Tibial nerve (tissue), 4 donors: ENCODE measurements at regions not wholly inside any gene's neighbourhood (a gene's known extent, or its start where the extent isn't known, plus 50 kb on each side); places are given as distances from the start of the nearest gene placed in this dataset.

Source experiments
- DNase-seq, 2 donors: peaks; one replicate each; pipeline ENCODE4 v3.0.0-alpha.2; 2019; ENCODE audit warnings: low spot score in 2 of 2
- H3K27ac ChIP-seq, 4 donors: fragments of 200-600 bp; sonication (generic) in 3 of 4; one replicate each; pipeline ENCODE4 v1.5.1; 2017 to 2019; ENCODE audit warnings: mild to moderate bottlenecking in 1 of 4
- H3K27me3 ChIP-seq, 2 donors: fragments of 200-600 bp; sonication (generic) in 1 of 2; one replicate each; pipeline versions ENCODE4 v1.5.1 to v1.6.0; 2017 to 2019
- H3K36me3 ChIP-seq, 3 donors: fragments of 200-600 bp; sonication (generic); one replicate each; pipeline ENCODE4 v1.5.1; 2018 to 2019
- H3K4me1 ChIP-seq, 4 donors: fragments of 200-600 bp; sonication (generic) in 3 of 4; one replicate each; pipeline ENCODE4 v1.5.1; 2017 to 2019
- H3K4me3 ChIP-seq, 4 donors: fragments of 200-600 bp; sonication (generic) in 3 of 4; one replicate each; pipeline ENCODE4 v1.5.1; 2017 to 2019; ENCODE audit warnings: mild to moderate bottlenecking in 1 of 4, moderate library complexity in 1 of 4
- H3K9me3 ChIP-seq, 4 donors: fragments of 200-600 bp; sonication (generic) in 3 of 4; one replicate each; pipeline ENCODE4 v1.5.1; 2017 to 2019
- CTCF ChIP-seq, 5 experiments: fragments of 200-600 bp in 3 of 5; fragments of 450-650 bp in 2 of 5; sonication (generic) in 3 of 5; IDR thresholded peaks; one replicate each; pipeline ENCODE4 v1.5.1; 2016 to 2019; ENCODE audit warnings: antibody characterized with exemption in 5 of 5, mild to moderate bottlenecking in 3 of 5, moderate library complexity in 2 of 5
- EP300 ChIP-seq, 2 donors: sonication (generic); formaldehyde crosslinking; IDR thresholded peaks; one replicate each; pipeline ENCODE4 v1.6.1; 2017; ENCODE audit warnings: antibody characterized with exemption in 2 of 2, mild to moderate bottlenecking in 1 of 2
- POLR2A ChIP-seq, 2 donors: fragments of 450-650 bp; IDR thresholded peaks; one replicate each; pipeline ENCODE4 v1.6.1; 2017; ENCODE audit warnings: antibody characterized with exemption in 2 of 2, mild to moderate bottlenecking in 2 of 2, moderate library complexity in 2 of 2
- WGBS, 2 donors: methylation state at CpG; one replicate each; pipeline ENCODE4 v1.1.5; 2018; 5-methylcytosine and 5-hydroxymethylcytosine counted together

- Histone ChIP-seq H3K27ac (no peak overlapping the region), H3K36me3 (no peaks in the 10 kb centered on the region), H3K9me3 (no peaks in the 10 kb centered on the region), H3K4me1 (no peaks in the 10 kb centered on the region), H3K4me3 (no peak overlapping the region), H3K27me3 (no peaks in the 10 kb centered on the region)
- WGBS, 2 donors, result 68 to 71% methylated on average over 7 of the region's 7 CpGs
- DNase-seq, result no peak
- TF ChIP-seq POLR2A (IDR thresholded peaks at IDR 0.05) (no peak), CTCF (IDR thresholded peaks at IDR 0.05) (no peak), EP300 (IDR thresholded peaks at IDR 0.05) (no peak)
Observed at GRCh38 chr9:90446200-90446948, 196.2 kb downstream of the DIRAS2 start.

GRCh38 chr9:90447773-90448172 lies 194.9 kb downstream of the DIRAS2 start:
- no peaks in the 10 kb centered on the region for H3K4me1 ChIP-seq
- no peaks in the 10 kb centered on the region for H3K9me3 ChIP-seq
- no peaks in the 10 kb centered on the region for H3K27me3 ChIP-seq
- DNase-seq, result no peak
- H3K4me3 ChIP-seq, result no peak overlapping the region
- H3K27ac ChIP-seq, result no peak overlapping the region
- H3K36me3 ChIP-seq, result no peaks in the 10 kb centered on the region
- TF ChIP-seq EP300 (IDR thresholded peaks at IDR 0.05) (no peak), CTCF (IDR thresholded peaks at IDR 0.05) (no peak), POLR2A (IDR thresholded peaks at IDR 0.05) (no peak)
- 70 to 91% methylated on average over 4 of the region's 4 CpGs for WGBS, 2 donors

- no peak for TF ChIP-seq POLR2A (IDR thresholded peaks at IDR 0.05)
- no peak for TF ChIP-seq EP300 (IDR thresholded peaks at IDR 0.05)
- no peak for TF ChIP-seq CTCF (IDR thresholded peaks at IDR 0.05)
- Histone ChIP-seq H3K27me3 (no peaks in the 10 kb centered on the region), H3K27ac (no peak overlapping the region), H3K4me3 (no peak overlapping the region), H3K4me1 (no peaks in the 10 kb centered on the region), H3K36me3 (no peaks in the 10 kb centered on the region), H3K9me3 (peaks cover 0 to 6% (median 0%) of the 10 kb centered on the region in 4 donors)
- WGBS, 2 donors, result 80 to 84% methylated on average over 4 of the region's 4 CpGs
- no peak for DNase-seq
Observed at GRCh38 chr9:90449213-90449925, 193.3 kb downstream of the DIRAS2 start.

DNA sequence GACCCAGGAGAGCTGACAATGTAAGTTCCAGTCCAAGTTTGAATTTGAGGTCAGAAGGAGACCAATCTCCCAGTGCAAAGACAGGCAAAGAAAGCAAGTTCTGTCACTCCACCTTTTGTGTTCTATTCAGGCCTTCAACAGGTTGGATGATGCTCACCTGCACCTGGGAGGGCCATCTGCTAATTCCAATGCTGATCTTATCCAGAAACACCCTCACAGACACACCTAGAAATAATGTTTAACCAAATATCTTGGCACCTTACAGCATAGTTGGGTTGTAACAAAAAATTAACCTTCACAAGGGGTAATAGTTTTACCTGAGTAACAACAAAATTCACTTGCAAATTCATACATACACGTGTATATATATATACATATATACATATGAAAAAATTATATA lies 190.8 kb downstream of the DIRAS2 start:
- WGBS, 2 donors, result 0 to 41% methylated on average over 1 of the region's 1 CpG
- peaks cover 0 to 6% (median 0%) of the 10 kb centered on the region in 4 donors for H3K9me3 ChIP-seq
- TF ChIP-seq POLR2A (IDR thresholded peaks at IDR 0.05) (no peak), EP300 (IDR thresholded peaks at IDR 0.05) (no peak), CTCF (IDR thresholded peaks at IDR 0.05) (no peak)
- H3K27ac ChIP-seq, result no peak overlapping the region
- no peaks in the 10 kb centered on the region for H3K27me3 ChIP-seq
- H3K4me1 ChIP-seq, result no peaks in the 10 kb centered on the region
- H3K4me3 ChIP-seq, result no peak overlapping the region
- no peaks in the 10 kb centered on the region for H3K36me3 ChIP-seq
- no peak for DNase-seq

DNA sequence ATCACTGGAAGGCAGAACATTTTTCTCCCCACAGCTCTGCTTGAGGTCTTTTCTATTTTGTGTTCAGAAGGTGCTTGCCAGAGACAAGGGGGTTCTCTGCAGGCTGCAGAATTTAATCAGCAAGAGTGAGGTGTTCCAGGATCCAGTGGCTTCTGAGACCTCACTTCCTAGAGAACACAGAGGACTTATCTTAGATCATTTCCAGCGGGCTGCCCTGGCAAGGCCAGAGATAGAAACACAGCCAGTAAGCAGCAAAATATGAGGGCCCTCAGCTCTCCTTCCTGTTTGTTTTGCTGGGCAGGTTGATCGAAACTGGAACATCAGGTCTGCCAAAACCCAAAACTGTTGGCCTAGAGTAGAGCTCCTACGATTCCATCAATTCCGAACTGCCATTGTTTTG lies 187.3 kb downstream of the DIRAS2 start:
- WGBS, 2 donors, result 85 to 88% methylated on average over 4 of the region's 4 CpGs
- TF ChIP-seq CTCF (IDR thresholded peaks at IDR 0.05) (no peak), EP300 (IDR thresholded peaks at IDR 0.05) (no peak), POLR2A (IDR thresholded peaks at IDR 0.05) (no peak)
- Histone ChIP-seq H3K4me1 (no peaks in the 10 kb centered on the region), H3K4me3 (no peak overlapping the region), H3K36me3 (no peaks in the 10 kb centered on the region), H3K27ac (no peak overlapping the region), H3K9me3 (peaks cover 0 to 6% (median 0%) of the 10 kb centered on the region in 4 donors), H3K27me3 (no peaks in the 10 kb centered on the region)
- DNase-seq, result no peak
